IMR-90 (cell line): ENCODE measurements at regions not wholly inside any gene's neighbourhood (a gene's known extent, or its start where the extent isn't known, plus 50 kb on each side); places are given as distances from the start of the nearest gene placed in this dataset.

Source experiments
- ATAC-seq: fragments of 200-7000 bp; cut with Tn5 transposase; 2 replicates; pipeline ENCODE4 v1.9.1; 2020; ENCODE audit warnings: low read depth, mild to moderate bottlenecking, moderate library complexity
- BruUV-seq: library from RNA; stranded (reverse); fragments of 400-500 nt; replicated peaks from 2 replicates; lab custom pipeline; 2021; lab: Mats Ljungman, UMichigan
- CTCF ChIA-PET: fragments of 300-600 bp; formaldehyde crosslinking; extraction: SDS; loops from one replicate; lab custom pipeline; 2021; ENCODE audit warnings: antibody characterized with exemption; lab: Yijun Ruan, JAX
- POLR2A ChIA-PET: fragments of 300-600 bp; sonication (Branson Sonifier 250); formaldehyde crosslinking; loops from one replicate; lab custom pipeline; 2022; ENCODE audit warnings: antibody characterized with exemption; ENCODE audit not compliant: unreplicated experiment; lab: Charles Lee
- DNase-seq: peaks from one replicate; pipeline ENCODE4 v3.0.0; 2013
- H2AFZ ChIP-seq: replicated peaks from 2 replicates; pipeline ENCODE3; 2013; ENCODE audit warnings: low read length, mild to moderate bottlenecking; ENCODE audit not compliant: poor library complexity
- H2AK5ac ChIP-seq: 2 replicates; pipeline ENCODE4 v1.6.1; 2013; ENCODE audit warnings: low read depth, low read length, inconsistent platforms
- H2AK9ac ChIP-seq: replicated peaks from 2 replicates; pipeline ENCODE3; 2013; ENCODE audit warnings: mild to moderate bottlenecking, low read depth, low read length, moderate library complexity; ENCODE audit not compliant: poor library complexity
- H2BK120ac ChIP-seq: 2 replicates; pipeline ENCODE4 v1.6.1; 2013; ENCODE audit warnings: low read depth, low read length, inconsistent platforms
- H2BK15ac ChIP-seq: 3 replicates; pipeline ENCODE4 v1.6.1; 2013; ENCODE audit warnings: low read depth, low read length, inconsistent platforms
- H2BK20ac ChIP-seq: 2 replicates; pipeline ENCODE4 v1.6.1; 2013; ENCODE audit warnings: low read depth, mild to moderate bottlenecking, inconsistent platforms, low read length, moderate library complexity
- H2BK5ac ChIP-seq: 2 replicates; pipeline ENCODE4 v1.6.1; 2013; ENCODE audit warnings: mild to moderate bottlenecking, low read depth, low read length, inconsistent platforms; ENCODE audit not compliant: poor library complexity, severe bottlenecking
- H3K14ac ChIP-seq: replicated peaks from 2 replicates; pipeline ENCODE4 v1.6.1; 2013; ENCODE audit warnings: low read depth, low read length, inconsistent platforms
- H3K18ac ChIP-seq: 2 replicates; pipeline ENCODE4 v1.6.1; 2013; ENCODE audit warnings: low read depth, low read length, control low read depth
- H3K23ac ChIP-seq: 2 replicates; pipeline ENCODE4 v1.6.1; 2013; ENCODE audit warnings: low read depth, low read length, inconsistent platforms
- H3K27ac ChIP-seq: 2 replicates; pipeline ENCODE4 v1.5.1; 2013; ENCODE audit warnings: mild to moderate bottlenecking, control low read depth, low read length; ENCODE audit not compliant: insufficient read depth
- H3K27me3 ChIP-seq: 2 replicates; pipeline ENCODE4 v1.6.1; 2013; ENCODE audit warnings: low read length; ENCODE audit not compliant: control insufficient read depth, insufficient read depth
- H3K36me3 ChIP-seq: 2 replicates; pipeline ENCODE4 v1.6.1; 2013; ENCODE audit warnings: low read length, mixed read lengths; ENCODE audit not compliant: control insufficient read depth, insufficient read depth
- H3K4ac ChIP-seq: 2 replicates; pipeline ENCODE4 v1.6.1; 2013; ENCODE audit warnings: low read depth, low read length, inconsistent platforms
- H3K4me1 ChIP-seq: 2 replicates; pipeline ENCODE4 v1.6.1; 2013; ENCODE audit warnings: low read length, mixed read lengths; ENCODE audit not compliant: control insufficient read depth, insufficient read depth
- H3K4me2 ChIP-seq: 2 replicates; pipeline ENCODE4 v1.6.1; 2013; ENCODE audit warnings: low read depth, mild to moderate bottlenecking, control low read depth, low read length, moderate library complexity
- H3K4me3 ChIP-seq: 2 replicates; pipeline ENCODE4 v1.5.1; 2013; ENCODE audit warnings: low read depth, mild to moderate bottlenecking, control low read depth, low read length, moderate library complexity; ENCODE audit not compliant: insufficient read depth
- H3K56ac ChIP-seq: 2 replicates; pipeline ENCODE4 v1.6.1; 2013; ENCODE audit warnings: low read length, inconsistent platforms; ENCODE audit not compliant: insufficient read depth; ENCODE audit errors: extremely low read depth
- H3K79me1 ChIP-seq, 2 experiments: 2 replicates each; pipeline ENCODE4 v1.6.1; 2013; ENCODE audit warnings: low read length in 2 of 2, inconsistent platforms in 1 of 2, low read depth in 1 of 2
- H3K9ac ChIP-seq: 2 replicates; pipeline ENCODE4 v1.6.1; 2013; ENCODE audit warnings: low read depth, low read length, control low read depth
- H3K9me1 ChIP-seq: 2 replicates; pipeline ENCODE4 v1.6.1; 2013; ENCODE audit warnings: low read length, inconsistent platforms; ENCODE audit not compliant: insufficient read depth
- H3K9me3 ChIP-seq: 2 replicates; pipeline ENCODE4 v1.6.1; 2013; ENCODE audit warnings: low read length; ENCODE audit not compliant: control insufficient read depth, insufficient read depth
- H4K20me1 ChIP-seq: 2 replicates; pipeline ENCODE4 v1.6.1; 2013; ENCODE audit warnings: low read length, inconsistent platforms; ENCODE audit not compliant: insufficient read depth
- H4K5ac ChIP-seq: 2 replicates; pipeline ENCODE4 v1.6.1; 2013; ENCODE audit warnings: mild to moderate bottlenecking, low read depth, low read length, control low read depth
- H4K8ac ChIP-seq, 2 experiments: 2 replicates each; pipeline ENCODE4 v1.6.1; 2013; ENCODE audit warnings: low read depth in 2 of 2, low read length in 2 of 2, control low read depth in 1 of 2, inconsistent platforms in 1 of 2
- H4K91ac ChIP-seq: 2 replicates; pipeline ENCODE4 v1.6.1; 2013; ENCODE audit warnings: low read depth, low read length, inconsistent platforms; ENCODE audit not compliant: insufficient read depth
- BHLHE40 ChIP-seq: fragments of 150-350 bp; IDR thresholded peaks from 2 replicates; pipeline ENCODE4 v1.6.1; 2016; ENCODE audit warnings: mild to moderate bottlenecking, low read depth, low read length
- CEBPB ChIP-seq: IDR thresholded peaks from 2 replicates; pipeline ENCODE4 v1.6.1; 2012; ENCODE audit warnings: low read depth, low read length, improper control_type of control experiment
- CHD1 ChIP-seq: IDR thresholded peaks from 2 replicates; pipeline ENCODE4 v1.6.1; 2012; ENCODE audit warnings: low read depth, low read length, improper control_type of control experiment
- FOS ChIP-seq: fragments of 150-350 bp; IDR thresholded peaks from 2 replicates; pipeline ENCODE4 v1.6.1; 2016; ENCODE audit warnings: low read depth, low read length
- MAFK ChIP-seq: IDR thresholded peaks from 2 replicates; pipeline ENCODE4 v1.6.1; 2012; ENCODE audit warnings: low read depth, low read length, improper control_type of control experiment
- MAZ ChIP-seq: IDR thresholded peaks from 2 replicates; pipeline ENCODE4 v1.6.1; 2012; ENCODE audit warnings: low read depth, mild to moderate bottlenecking, low read length, improper control_type of control experiment, moderate library complexity, borderline replicate concordance
- NFE2L2 ChIP-seq: fragments of 150-350 bp; IDR thresholded peaks from 2 replicates; pipeline ENCODE4 v1.6.1; 2016; ENCODE audit warnings: low read depth, mild to moderate bottlenecking, low read length
- POLR2A ChIP-seq: IDR thresholded peaks from 2 replicates; pipeline ENCODE4 v1.6.1; 2012; ENCODE audit warnings: mild to moderate bottlenecking, low read depth, low read length
- RAD21 ChIP-seq: IDR thresholded peaks from 2 replicates; pipeline ENCODE4 v1.6.1; 2012; ENCODE audit warnings: low read length, improper control_type of control experiment
- RCOR1 ChIP-seq: IDR thresholded peaks from 2 replicates; pipeline ENCODE4 v1.6.1; 2012; ENCODE audit warnings: mild to moderate bottlenecking, low read length, improper control_type of control experiment; ENCODE audit not compliant: insufficient replicate concordance
- RFX5 ChIP-seq: IDR thresholded peaks from 2 replicates; pipeline ENCODE4 v1.8.0; 2012; ENCODE audit warnings: low read depth, mild to moderate bottlenecking, low read length, moderate library complexity
- SMC3 ChIP-seq: fragments of 150-350 bp; IDR thresholded peaks from 2 replicates; pipeline ENCODE4 v1.6.1; 2016; ENCODE audit warnings: low read depth, mild to moderate bottlenecking, antibody characterized with exemption, low read length, moderate library complexity
- WGBS, 2 experiments: methylation state at CpG; one replicate each; pipeline versions ENCODE4 v1.1.5 to v1.1.7; 2013; ENCODE audit warnings: missing lambda C conversion rate in 2 of 2; ENCODE audit not compliant: insufficient read length in 1 of 2; ENCODE audit errors: extremely low coverage in 2 of 2; 5-methylcytosine and 5-hydroxymethylcytosine counted together
- dilution Hi-C: fragments of 300-500 bp; cut with HindIII; formaldehyde crosslinking; loops from one replicate; pipeline ENCODE4 v1.14.3; 2018; ENCODE audit warnings: low sequenced_read_pairs; ENCODE audit not compliant: unreplicated experiment
- in situ Hi-C: fragments of 300-500 bp; cut with MboI; formaldehyde crosslinking; loops from 3 replicates; pipeline ENCODE4 v1.14.3; 2019; ENCODE audit warnings: low sequenced_read_pairs, inconsistent platforms, mixed read lengths
- intact Hi-C: fragments of 100-400 bp; cut with micrococcal nuclease; formaldehyde crosslinking; loops from 2 replicates; pipeline ENCODE4 v1.10.0; 2022
- TF ChIP-seq, protein P1 (sequence below): conservative IDR thresholded peaks from 2 replicates; pipeline ENCODE4 v1.5.1; 2012; ENCODE audit warnings: mild to moderate bottlenecking, low read depth, low read length, improper control_type of control experiment
- TF ChIP-seq, protein P2 (sequence below): fragments of 150-350 bp; IDR thresholded peaks from 2 replicates; pipeline ENCODE4 v1.6.1; 2017; ENCODE audit warnings: mild to moderate bottlenecking, antibody characterized with exemption, low read length, low read depth
- TF ChIP-seq, protein P3 (sequence below): fragments of 150-350 bp; IDR thresholded peaks from 2 replicates; pipeline ENCODE4 v1.6.1; 2016; ENCODE audit warnings: low read depth, mild to moderate bottlenecking, low read length, moderate library complexity, borderline replicate concordance

DNA sequence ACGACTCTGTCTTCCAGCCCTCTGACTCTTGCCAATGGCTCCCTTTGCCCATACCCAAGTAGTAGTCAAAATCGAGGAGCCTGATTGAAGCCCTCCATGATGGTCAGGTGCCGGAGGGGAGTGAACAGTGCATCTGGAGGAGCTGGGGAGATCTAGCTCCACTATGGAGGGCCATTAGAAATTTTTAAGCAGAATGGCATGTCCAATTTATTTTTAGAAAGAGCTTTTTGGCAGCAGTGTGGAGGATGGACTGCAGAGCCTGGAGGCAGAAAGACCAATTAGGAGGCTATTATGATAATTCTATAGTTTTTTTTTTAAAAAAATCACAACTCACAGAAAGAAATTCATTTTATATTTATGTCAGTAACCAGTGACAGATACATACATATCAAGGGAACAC is 92.7 kb upstream of the SLC7A1 start:
- H3K56ac ChIP-seq = no peak overlapping the region
- H3K27me3 ChIP-seq = peaks cover 27% of the 10 kb centered on the region
- H3K9ac ChIP-seq = no peak overlapping the region
- no peak overlapping the region for H2BK15ac ChIP-seq
- DNase-seq (no peak), ATAC-seq (no peak)
- in situ Hi-C loops (no loop called here), dilution Hi-C loops (no loop called here), intact Hi-C loops (no loop called here)
- 0 out of 2 replicates have a peak, but pooled peaks cover 1% of the 10 kb centered on the region for H3K9me3 ChIP-seq
- no peak overlapping the region for H4K8ac ChIP-seq
- TF ChIP-seq MAZ (no peak), MAFK (no peak), RAD21 (no peak), RFX5 (no peak), NFE2L2 (no peak), FOS (no peak), POLR2A (no peak), RCOR1 (no peak), CHD1 (no peak), CEBPB (no peak), SMC3 (no peak), BHLHE40 (no peak)
- TF ChIP-seq, protein P1, sequence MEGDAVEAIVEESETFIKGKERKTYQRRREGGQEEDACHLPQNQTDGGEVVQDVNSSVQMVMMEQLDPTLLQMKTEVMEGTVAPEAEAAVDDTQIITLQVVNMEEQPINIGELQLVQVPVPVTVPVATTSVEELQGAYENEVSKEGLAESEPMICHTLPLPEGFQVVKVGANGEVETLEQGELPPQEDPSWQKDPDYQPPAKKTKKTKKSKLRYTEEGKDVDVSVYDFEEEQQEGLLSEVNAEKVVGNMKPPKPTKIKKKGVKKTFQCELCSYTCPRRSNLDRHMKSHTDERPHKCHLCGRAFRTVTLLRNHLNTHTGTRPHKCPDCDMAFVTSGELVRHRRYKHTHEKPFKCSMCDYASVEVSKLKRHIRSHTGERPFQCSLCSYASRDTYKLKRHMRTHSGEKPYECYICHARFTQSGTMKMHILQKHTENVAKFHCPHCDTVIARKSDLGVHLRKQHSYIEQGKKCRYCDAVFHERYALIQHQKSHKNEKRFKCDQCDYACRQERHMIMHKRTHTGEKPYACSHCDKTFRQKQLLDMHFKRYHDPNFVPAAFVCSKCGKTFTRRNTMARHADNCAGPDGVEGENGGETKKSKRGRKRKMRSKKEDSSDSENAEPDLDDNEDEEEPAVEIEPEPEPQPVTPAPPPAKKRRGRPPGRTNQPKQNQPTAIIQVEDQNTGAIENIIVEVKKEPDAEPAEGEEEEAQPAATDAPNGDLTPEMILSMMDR = no peak
- TF ChIP-seq, protein P2, sequence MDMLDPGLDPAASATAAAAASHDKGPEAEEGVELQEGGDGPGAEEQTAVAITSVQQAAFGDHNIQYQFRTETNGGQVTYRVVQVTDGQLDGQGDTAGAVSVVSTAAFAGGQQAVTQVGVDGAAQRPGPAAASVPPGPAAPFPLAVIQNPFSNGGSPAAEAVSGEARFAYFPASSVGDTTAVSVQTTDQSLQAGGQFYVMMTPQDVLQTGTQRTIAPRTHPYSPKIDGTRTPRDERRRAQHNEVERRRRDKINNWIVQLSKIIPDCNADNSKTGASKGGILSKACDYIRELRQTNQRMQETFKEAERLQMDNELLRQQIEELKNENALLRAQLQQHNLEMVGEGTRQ = no peak
- TF ChIP-seq, protein P3, sequence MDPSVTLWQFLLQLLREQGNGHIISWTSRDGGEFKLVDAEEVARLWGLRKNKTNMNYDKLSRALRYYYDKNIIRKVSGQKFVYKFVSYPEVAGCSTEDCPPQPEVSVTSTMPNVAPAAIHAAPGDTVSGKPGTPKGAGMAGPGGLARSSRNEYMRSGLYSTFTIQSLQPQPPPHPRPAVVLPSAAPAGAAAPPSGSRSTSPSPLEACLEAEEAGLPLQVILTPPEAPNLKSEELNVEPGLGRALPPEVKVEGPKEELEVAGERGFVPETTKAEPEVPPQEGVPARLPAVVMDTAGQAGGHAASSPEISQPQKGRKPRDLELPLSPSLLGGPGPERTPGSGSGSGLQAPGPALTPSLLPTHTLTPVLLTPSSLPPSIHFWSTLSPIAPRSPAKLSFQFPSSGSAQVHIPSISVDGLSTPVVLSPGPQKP = no peak
- H3K14ac ChIP-seq = no peak overlapping the region
- no peak overlapping the region for H2BK5ac ChIP-seq
- no peaks in the 10 kb centered on the region for H3K36me3 ChIP-seq
- H2BK20ac ChIP-seq = no peak overlapping the region
- H3K9me1 ChIP-seq = no peaks in the 10 kb centered on the region
- no peak overlapping the region for H3K4me3 ChIP-seq
- no peak overlapping the region for H2BK120ac ChIP-seq
- H2AK9ac ChIP-seq = no peak overlapping the region
- H2AFZ ChIP-seq = no peak overlapping the region
- H3K4ac ChIP-seq = no peak overlapping the region
- no peak overlapping the region for H4K5ac ChIP-seq
- no peak overlapping the region for H4K91ac ChIP-seq
- H2AK5ac ChIP-seq = no peak overlapping the region
- H3K23ac ChIP-seq = no peak overlapping the region
- H3K27ac ChIP-seq = no peak overlapping the region
- H4K20me1 ChIP-seq = no peaks in the 10 kb centered on the region
- no CpG with 5 or more reads among the region's 3 CpGs for WGBS, 2 experiments
- H3K4me1 ChIP-seq = no peaks in the 10 kb centered on the region
- H3K79me1 ChIP-seq = no peaks in the 10 kb centered on the region
- no peak overlapping the region for H3K4me2 ChIP-seq
- no peak overlapping the region for H3K18ac ChIP-seq
- POLR2A ChIA-PET = no interaction called here
- CTCF ChIA-PET = no interaction called here
- no TSS peak for BruUV-seq
